Lower leg skin (tissue), 4 donors: ENCODE measurements at regions not wholly inside any gene's neighbourhood (a gene's known extent, or its start where the extent isn't known, plus 50 kb on each side); places are given as distances from the start of the nearest gene placed in this dataset.

Experiments used
- DNase-seq, 2 donors: peaks; one replicate each; pipeline ENCODE4 v3.0.0-alpha.2; 2019; ENCODE audit warnings: low spot score in 2 of 2
- H3K4me3 ChIP-seq: fragments of 200-600 bp; sonication (generic); 2 replicates; pipeline ENCODE4 v1.5.1; 2017; ENCODE audit warnings: mild to moderate bottlenecking, low read depth; ENCODE audit not compliant: poor library complexity, severe bottlenecking
- CTCF ChIP-seq, 3 donors: fragments of 450-650 bp; IDR thresholded peaks; one replicate each; pipeline ENCODE4 v1.5.1; 2016; ENCODE audit warnings: antibody characterized with exemption in 3 of 3, mild to moderate bottlenecking in 3 of 3, moderate library complexity in 2 of 3
- POLR2A ChIP-seq, 2 donors: fragments of 450-650 bp; IDR thresholded peaks; one replicate each; pipeline ENCODE4 v1.6.1; 2016 to 2017; ENCODE audit warnings: antibody characterized with exemption in 2 of 2, mild to moderate bottlenecking in 1 of 2, moderate library complexity in 1 of 2
- WGBS, 2 donors: methylation state at CpG; one replicate each; pipeline ENCODE4 v1.1.5; 2018; 5-methylcytosine and 5-hydroxymethylcytosine counted together
- intact Hi-C: fragments of 100-400 bp; cut with DNase I; formaldehyde crosslinking; loops from one replicate; pipeline ENCODE4 v1.15.0; 2023; ENCODE audit warnings: low total_unique reads

- TF ChIP-seq POLR2A (IDR thresholded peaks at IDR 0.05): no peak
- no peak for TF ChIP-seq CTCF (IDR thresholded peaks at IDR 0.05)
Measured at GRCh38 chr11:80694385-80694784, 1253.6 kb upstream of the TENM4 start.

GRCh38 chr11:80687941-80688340 lies 1247.1 kb upstream of the TENM4 start:
- TF ChIP-seq CTCF (IDR thresholded peaks at IDR 0.05) (no peak), POLR2A (IDR thresholded peaks at IDR 0.05) (no peak)
- DNase-seq: no peak
- WGBS, 2 donors: 81 to 85% methylated on average over 2 of the region's 2 CpGs

More at GRCh38 chr11:80694385-80694784, 1253.6 kb upstream of the TENM4 start:
- no peak overlapping the region for H3K4me3 ChIP-seq
- DNase-seq: no peak
- intact Hi-C loops: no loop called here

GRCh38 chr11:80686889-80687288 lies 1246.1 kb upstream of the TENM4 start:
- intact Hi-C loops: no loop called here
- no peak for DNase-seq

More at GRCh38 chr11:80687941-80688340, 1247.1 kb upstream of the TENM4 start:
- no peak overlapping the region for H3K4me3 ChIP-seq
- intact Hi-C loops: no loop called here

GRCh38 chr11:80673566-80673965 lies 1232.7 kb upstream of the TENM4 start:
- intact Hi-C loops: no loop called here
- no peak overlapping the region for H3K4me3 ChIP-seq
- no peak for DNase-seq
- TF ChIP-seq CTCF (IDR thresholded peaks at IDR 0.05) (no peak), POLR2A (IDR thresholded peaks at IDR 0.05) (no peak)

More at GRCh38 chr11:80686889-80687288, 1246.1 kb upstream of the TENM4 start:
- WGBS, 2 donors: 89 to 91% methylated on average over 4 of the region's 4 CpGs
- TF ChIP-seq CTCF (IDR thresholded peaks at IDR 0.05) (no peak), POLR2A (IDR thresholded peaks at IDR 0.05) (no peak)
- H3K4me3 ChIP-seq: no peak overlapping the region

GRCh38 chr11:80669620-80670019 lies 1228.8 kb upstream of the TENM4 start:
- 79 to 97% methylated on average over 3 of the region's 3 CpGs for WGBS, 2 donors
- H3K4me3 ChIP-seq: no peak overlapping the region
- DNase-seq: no peak
- intact Hi-C loops: no loop called here
- TF ChIP-seq CTCF (IDR thresholded peaks at IDR 0.05) (no peak), POLR2A (IDR thresholded peaks at IDR 0.05) (no peak)

- WGBS, 2 donors: 86% methylated on average over 6 of the region's 6 CpGs
- DNase-seq: no peak
- H3K4me3 ChIP-seq: no peak overlapping the region
- intact Hi-C loops: no loop called here
- TF ChIP-seq POLR2A (IDR thresholded peaks at IDR 0.05) (no peak), CTCF (IDR thresholded peaks at IDR 0.05) (no peak)
Measured at GRCh38 chr11:80668039-80668438, 1227.2 kb upstream of the TENM4 start.
